NB4 (cell line): ENCODE measurements at regions not wholly inside any gene's neighbourhood (a gene's known extent, or its start where the extent isn't known, plus 50 kb on each side); places are given as distances from the start of the nearest gene placed in this dataset.
"Not testable (repeated sequence)": the region's sequence is repeated elsewhere in the genome, so short reads cannot be mapped to it uniquely, and the experiment has no call there.

ENCODE experiments used
- DNase-seq: peaks from one replicate; pipeline ENCODE4 v3.0.0; 2010; ENCODE audit warnings: low read depth
- H3K4me3 ChIP-seq: one replicate; pipeline ENCODE4 v1.5.1; 2011; ENCODE audit warnings: mild to moderate bottlenecking, low read depth, low read length, moderate library complexity
- MYC ChIP-seq: IDR thresholded peaks from 2 replicates; pipeline ENCODE4 v1.6.1; 2011; ENCODE audit warnings: low read depth, low read length
- POLR2A ChIP-seq: IDR thresholded peaks from 2 replicates; pipeline ENCODE4 v1.6.1; 2011; ENCODE audit warnings: mild to moderate bottlenecking; ENCODE audit not compliant: insufficient read length; ENCODE audit errors: extremely low read depth
- TF ChIP-seq, protein P1 (sequence below): IDR thresholded peaks from one replicate; pipeline ENCODE4 v1.5.1; 2012; ENCODE audit warnings: low read depth, low read length
- TF ChIP-seq, protein P2 (sequence below): IDR thresholded peaks from 2 replicates; pipeline ENCODE4 v1.6.1; 2011; ENCODE audit warnings: low read depth, low read length

DNA sequence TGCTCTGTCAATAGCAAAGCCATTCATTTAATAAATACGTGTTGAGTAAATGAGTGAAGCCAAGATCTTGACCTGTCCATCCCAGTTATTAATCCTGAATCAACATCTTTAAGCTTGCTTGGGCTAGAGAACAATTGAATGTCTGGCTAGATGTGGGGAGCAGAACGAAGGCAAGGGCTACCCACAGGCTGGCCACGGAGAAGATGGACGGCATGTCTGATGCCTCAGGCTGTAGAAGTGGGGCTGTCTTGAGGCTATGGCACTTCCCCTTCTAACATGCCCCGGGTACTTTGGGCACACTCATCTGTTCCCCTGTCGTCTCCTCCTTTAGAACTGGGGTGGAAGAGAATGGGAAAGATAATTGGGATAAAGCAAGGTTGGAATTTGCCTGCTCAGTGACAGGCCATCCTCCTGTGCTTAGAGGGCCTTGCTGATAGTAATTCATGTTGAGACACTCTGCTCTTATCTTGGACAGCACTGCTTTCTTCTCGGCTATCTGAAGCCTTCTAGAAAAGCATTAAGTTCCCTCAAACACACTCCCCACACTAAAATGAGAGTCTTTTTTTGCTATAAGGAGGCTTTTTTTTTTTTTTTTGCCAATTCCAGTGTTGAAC lies 225.7 kb downstream of the MREG start:
- TF ChIP-seq, protein P1, sequence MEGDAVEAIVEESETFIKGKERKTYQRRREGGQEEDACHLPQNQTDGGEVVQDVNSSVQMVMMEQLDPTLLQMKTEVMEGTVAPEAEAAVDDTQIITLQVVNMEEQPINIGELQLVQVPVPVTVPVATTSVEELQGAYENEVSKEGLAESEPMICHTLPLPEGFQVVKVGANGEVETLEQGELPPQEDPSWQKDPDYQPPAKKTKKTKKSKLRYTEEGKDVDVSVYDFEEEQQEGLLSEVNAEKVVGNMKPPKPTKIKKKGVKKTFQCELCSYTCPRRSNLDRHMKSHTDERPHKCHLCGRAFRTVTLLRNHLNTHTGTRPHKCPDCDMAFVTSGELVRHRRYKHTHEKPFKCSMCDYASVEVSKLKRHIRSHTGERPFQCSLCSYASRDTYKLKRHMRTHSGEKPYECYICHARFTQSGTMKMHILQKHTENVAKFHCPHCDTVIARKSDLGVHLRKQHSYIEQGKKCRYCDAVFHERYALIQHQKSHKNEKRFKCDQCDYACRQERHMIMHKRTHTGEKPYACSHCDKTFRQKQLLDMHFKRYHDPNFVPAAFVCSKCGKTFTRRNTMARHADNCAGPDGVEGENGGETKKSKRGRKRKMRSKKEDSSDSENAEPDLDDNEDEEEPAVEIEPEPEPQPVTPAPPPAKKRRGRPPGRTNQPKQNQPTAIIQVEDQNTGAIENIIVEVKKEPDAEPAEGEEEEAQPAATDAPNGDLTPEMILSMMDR, result no peak
- no peak for TF ChIP-seq MYC
- no peak for TF ChIP-seq POLR2A
- TF ChIP-seq, protein P2, sequence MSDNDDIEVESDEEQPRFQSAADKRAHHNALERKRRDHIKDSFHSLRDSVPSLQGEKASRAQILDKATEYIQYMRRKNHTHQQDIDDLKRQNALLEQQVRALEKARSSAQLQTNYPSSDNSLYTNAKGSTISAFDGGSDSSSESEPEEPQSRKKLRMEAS, result no peak
- DNase-seq, result no peak
- H3K4me3 ChIP-seq, result no peak overlapping the region

DNA sequence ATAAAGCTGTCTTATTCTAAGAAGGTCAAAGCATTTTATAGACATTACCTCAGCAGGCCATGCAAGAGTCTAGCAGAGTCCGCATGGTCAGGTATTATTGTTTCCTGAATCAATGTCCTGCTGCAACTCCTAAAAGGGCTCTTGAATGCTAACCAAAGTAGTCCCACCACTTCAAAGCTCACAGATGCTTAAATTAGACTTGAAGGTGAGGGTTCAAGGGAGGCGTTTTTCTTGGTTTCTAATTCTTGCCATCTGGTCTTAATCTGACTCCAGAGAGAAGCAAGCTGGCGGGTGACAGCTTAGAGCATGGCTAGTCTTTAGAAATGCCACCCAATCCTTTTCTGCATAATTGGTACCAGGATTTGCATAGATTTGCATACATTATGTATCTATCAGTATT lies 226.3 kb downstream of the MREG start:
- DNase-seq, result no peak
- TF ChIP-seq POLR2A (no peak), MYC (no peak)
- TF ChIP-seq, protein P2, result no peak
- TF ChIP-seq, protein P1, result no peak
- H3K4me3 ChIP-seq, result no peak overlapping the region

DNA sequence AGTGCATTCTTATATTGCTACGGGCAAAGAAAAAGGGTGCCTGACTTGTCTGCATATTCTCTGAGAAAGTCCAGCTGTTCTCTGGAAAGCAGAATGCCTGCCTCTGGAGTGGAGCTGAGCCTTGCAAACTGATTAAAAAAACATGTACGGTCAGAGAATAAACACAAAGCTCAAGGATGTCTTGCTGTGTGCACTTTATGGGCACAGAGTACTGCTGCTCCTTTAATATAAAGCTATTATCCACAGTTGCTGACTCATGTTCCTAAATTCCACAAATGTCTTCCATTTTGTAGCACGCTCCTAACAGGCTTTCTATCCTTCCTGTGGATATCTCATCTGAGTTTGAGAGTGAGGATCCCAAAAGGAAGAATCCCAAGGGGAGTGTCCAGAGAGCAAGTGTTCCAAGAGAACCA lies 229.0 kb downstream of the MREG start:
- TF ChIP-seq MYC (no peak), POLR2A (no peak)
- TF ChIP-seq, protein P2, result no peak
- TF ChIP-seq, protein P1, result no peak
- no peak for DNase-seq

DNA sequence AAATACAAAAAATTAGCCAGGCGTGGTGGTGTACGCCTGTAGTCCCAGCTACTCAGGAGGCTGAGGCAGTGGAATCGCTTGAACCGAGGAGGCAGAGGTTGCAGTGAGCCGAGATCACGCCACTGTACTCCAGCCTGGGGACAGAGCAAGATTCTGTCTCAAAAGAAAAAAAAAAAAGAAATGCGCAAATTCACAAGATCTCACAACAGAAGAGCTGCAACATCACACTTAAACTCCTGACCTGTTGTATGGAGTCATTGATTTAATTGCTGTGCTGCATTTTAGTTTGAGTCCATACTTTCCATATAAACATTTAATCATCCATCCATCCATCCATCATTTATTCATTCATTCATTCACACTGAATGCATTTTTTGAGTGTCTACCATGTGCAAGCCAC lies 229.7 kb downstream of the MREG start:
- H3K4me3 ChIP-seq, DNase-seq: not testable (repeated sequence)

More for the DNA sequence above, 229.0 kb downstream of the MREG start:
- H3K4me3 ChIP-seq, result no peak overlapping the region

DNA sequence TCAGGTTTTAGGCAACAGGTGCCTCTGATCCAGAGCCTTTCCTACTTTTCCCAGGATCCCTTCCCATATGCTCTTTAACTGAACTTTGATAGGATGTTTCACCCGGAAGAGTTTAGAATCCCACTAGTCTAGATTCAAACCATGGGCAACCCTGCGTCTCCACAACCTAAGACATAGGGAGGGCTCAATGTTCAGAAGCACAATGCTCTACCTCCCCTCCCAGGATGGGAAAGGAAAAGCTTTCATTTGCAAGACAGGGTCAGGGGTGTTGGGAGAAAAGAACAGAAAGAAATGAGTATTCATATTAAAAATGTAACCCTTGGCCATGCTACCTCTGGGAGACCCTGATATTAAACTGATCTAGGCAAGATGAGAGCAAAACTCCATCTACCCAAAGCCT lies 230.4 kb downstream of the MREG start:
- no peak for TF ChIP-seq MYC
- TF ChIP-seq, protein P2, result no peak
- no peak for TF ChIP-seq POLR2A
- TF ChIP-seq, protein P1, result no peak
- no peak overlapping the region for H3K4me3 ChIP-seq
- no peak for DNase-seq

DNA sequence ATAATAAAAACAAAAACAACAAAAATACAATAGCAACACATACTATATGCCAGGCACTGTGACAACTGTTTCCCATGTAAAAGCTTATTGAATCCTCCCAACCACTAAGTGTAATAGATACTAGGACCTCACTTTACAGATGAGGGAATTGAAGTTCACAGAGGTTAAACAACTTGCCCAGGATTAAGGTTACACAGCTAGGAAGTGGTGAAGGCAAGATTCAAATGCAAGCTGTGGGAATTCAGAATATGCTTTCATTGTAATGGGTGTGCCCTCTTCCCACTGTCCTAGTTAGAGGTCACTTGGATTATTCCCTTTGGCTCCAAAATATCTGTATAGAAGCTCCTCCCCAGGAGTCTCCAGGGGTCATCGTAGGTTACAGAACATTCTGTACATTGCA lies 231.1 kb downstream of the MREG start:
- TF ChIP-seq POLR2A, result no peak
- TF ChIP-seq, protein P1, result no peak
- TF ChIP-seq, protein P2, result no peak
- no peak for TF ChIP-seq MYC
- DNase-seq, result no peak

More for the DNA sequence above, 231.1 kb downstream of the MREG start:
- no peak overlapping the region for H3K4me3 ChIP-seq
